ENCODE measurements at regions not wholly inside any gene's neighbourhood (a gene's known extent, or its start where the extent isn't known, plus 50 kb on each side); places are given as distances from the start of the nearest gene placed in this dataset.

DNA sequence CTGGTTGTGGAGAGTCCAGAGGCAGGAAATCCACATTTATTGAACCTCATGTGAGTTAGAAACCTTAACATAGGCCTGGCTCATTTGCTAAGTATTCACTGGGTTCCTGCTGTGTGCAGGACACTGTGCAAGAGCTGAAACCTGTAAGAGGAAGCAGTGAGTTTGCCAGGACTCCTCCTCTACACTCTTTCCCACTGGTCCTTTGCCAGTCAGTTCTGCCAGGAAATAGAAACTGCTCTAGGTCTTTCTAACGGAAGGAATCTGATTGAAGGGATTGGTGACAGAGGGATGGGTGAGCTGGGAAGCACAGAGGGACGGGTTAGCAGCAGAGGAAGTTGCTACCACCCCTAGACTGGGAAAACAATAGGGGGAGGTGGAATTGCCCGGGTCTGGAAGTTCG lies 234.2 kb upstream of the ECI2 start:
- no peaks in the 10 kb centered on the region for H3F3A ChIP-seq (ENCODE audit: insufficient read depth, low read length, poor library complexity, severe bottlenecking)
- H3K27me3 ChIP-seq (ENCODE audit: insufficient read depth, low read depth, low read length) = no peaks in the 10 kb centered on the region
- no peak overlapping the region for H2AFZ ChIP-seq (ENCODE audit: low read depth, low read length)
- no peak overlapping the region for H3K27ac ChIP-seq (ENCODE audit: low read length)
- no peak overlapping the region for H3K9ac ChIP-seq (ENCODE audit: low read length)
- no peaks in the 10 kb centered on the region for H3K9me2 ChIP-seq (ENCODE audit: insufficient read depth, low read length)
- no peaks in the 10 kb centered on the region for H4K20me1 ChIP-seq (ENCODE audit: insufficient read depth)
- no peak for TF ChIP-seq RAD21 (conservative IDR thresholded peaks at IDR 0.05)
- TF ChIP-seq SMC3 (conservative IDR thresholded peaks at IDR 0.05; ENCODE audit: poor library complexity) = no peak
- TF ChIP-seq, protein P1, sequence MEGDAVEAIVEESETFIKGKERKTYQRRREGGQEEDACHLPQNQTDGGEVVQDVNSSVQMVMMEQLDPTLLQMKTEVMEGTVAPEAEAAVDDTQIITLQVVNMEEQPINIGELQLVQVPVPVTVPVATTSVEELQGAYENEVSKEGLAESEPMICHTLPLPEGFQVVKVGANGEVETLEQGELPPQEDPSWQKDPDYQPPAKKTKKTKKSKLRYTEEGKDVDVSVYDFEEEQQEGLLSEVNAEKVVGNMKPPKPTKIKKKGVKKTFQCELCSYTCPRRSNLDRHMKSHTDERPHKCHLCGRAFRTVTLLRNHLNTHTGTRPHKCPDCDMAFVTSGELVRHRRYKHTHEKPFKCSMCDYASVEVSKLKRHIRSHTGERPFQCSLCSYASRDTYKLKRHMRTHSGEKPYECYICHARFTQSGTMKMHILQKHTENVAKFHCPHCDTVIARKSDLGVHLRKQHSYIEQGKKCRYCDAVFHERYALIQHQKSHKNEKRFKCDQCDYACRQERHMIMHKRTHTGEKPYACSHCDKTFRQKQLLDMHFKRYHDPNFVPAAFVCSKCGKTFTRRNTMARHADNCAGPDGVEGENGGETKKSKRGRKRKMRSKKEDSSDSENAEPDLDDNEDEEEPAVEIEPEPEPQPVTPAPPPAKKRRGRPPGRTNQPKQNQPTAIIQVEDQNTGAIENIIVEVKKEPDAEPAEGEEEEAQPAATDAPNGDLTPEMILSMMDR (IDR thresholded peaks at IDR 0.05; ENCODE audit: poor library complexity, severe bottlenecking) = no peak
- no peak for TF ChIP-seq POLR2AphosphoS5 (IDR thresholded peaks at IDR 0.05)
- TF ChIP-seq TAF1 (IDR thresholded peaks at IDR 0.05; ENCODE audit: low read depth) = no peak
- TF ChIP-seq, protein P2, sequence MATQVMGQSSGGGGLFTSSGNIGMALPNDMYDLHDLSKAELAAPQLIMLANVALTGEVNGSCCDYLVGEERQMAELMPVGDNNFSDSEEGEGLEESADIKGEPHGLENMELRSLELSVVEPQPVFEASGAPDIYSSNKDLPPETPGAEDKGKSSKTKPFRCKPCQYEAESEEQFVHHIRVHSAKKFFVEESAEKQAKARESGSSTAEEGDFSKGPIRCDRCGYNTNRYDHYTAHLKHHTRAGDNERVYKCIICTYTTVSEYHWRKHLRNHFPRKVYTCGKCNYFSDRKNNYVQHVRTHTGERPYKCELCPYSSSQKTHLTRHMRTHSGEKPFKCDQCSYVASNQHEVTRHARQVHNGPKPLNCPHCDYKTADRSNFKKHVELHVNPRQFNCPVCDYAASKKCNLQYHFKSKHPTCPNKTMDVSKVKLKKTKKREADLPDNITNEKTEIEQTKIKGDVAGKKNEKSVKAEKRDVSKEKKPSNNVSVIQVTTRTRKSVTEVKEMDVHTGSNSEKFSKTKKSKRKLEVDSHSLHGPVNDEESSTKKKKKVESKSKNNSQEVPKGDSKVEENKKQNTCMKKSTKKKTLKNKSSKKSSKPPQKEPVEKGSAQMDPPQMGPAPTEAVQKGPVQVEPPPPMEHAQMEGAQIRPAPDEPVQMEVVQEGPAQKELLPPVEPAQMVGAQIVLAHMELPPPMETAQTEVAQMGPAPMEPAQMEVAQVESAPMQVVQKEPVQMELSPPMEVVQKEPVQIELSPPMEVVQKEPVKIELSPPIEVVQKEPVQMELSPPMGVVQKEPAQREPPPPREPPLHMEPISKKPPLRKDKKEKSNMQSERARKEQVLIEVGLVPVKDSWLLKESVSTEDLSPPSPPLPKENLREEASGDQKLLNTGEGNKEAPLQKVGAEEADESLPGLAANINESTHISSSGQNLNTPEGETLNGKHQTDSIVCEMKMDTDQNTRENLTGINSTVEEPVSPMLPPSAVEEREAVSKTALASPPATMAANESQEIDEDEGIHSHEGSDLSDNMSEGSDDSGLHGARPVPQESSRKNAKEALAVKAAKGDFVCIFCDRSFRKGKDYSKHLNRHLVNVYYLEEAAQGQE (IDR thresholded peaks at IDR 0.05; ENCODE audit: borderline replicate concordance) = no peak
- TF ChIP-seq EP300 (conservative IDR thresholded peaks at IDR 0.05; ENCODE audit: poor library complexity, severe bottlenecking) = no peak
- TF ChIP-seq MXI1 (conservative IDR thresholded peaks at IDR 0.05; ENCODE audit: poor library complexity, severe bottlenecking) = no peak
- TF ChIP-seq EZH2 (IDR thresholded peaks at IDR 0.05; ENCODE audit: borderline replicate concordance, insufficient read depth, low read length, poor library complexity, severe bottlenecking) = no peak
- no peaks in the 10 kb centered on the region for H3K9me3 ChIP-seq (ENCODE audit: low read length)
- H3K79me2 ChIP-seq (replicated peaks; ENCODE audit: insufficient read depth, low read length) = no peaks in the 10 kb centered on the region
- H3K4me3 ChIP-seq (ENCODE audit: low read length) = no peak overlapping the region
- H3K4me2 ChIP-seq (ENCODE audit: low read length) = no peak overlapping the region
- H3K36me3 ChIP-seq (ENCODE audit: insufficient read depth, low read length) = no peaks in the 10 kb centered on the region

DNA sequence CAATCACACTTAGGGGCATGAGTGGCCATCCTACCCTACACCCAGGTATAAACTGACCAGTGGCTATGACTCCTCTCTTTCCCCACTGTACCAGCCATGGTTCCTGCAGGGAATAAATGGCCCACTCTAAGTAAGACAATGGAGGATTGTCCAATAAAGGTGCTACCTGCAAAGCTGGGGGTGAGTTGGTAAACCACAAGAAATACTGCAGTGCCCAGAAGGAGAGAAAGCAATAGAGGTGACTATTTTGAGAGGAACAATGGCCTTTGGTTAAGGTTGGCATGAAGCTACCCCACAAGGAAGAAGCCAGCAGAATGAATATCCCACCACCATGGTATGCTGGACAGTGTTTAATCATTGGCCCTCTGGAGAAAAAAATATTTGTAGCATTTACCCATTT lies 233.3 kb upstream of the ECI2 start:
- H3K27me3 ChIP-seq (ENCODE audit: insufficient read depth, low read depth, low read length) = no peaks in the 10 kb centered on the region
- no peaks in the 10 kb centered on the region for H3K9me2 ChIP-seq (ENCODE audit: insufficient read depth, low read length)
- H3K4me3 ChIP-seq (ENCODE audit: low read length) = no peak overlapping the region
- H2AFZ ChIP-seq (ENCODE audit: low read depth, low read length) = no peak overlapping the region
- H3K4me2 ChIP-seq (ENCODE audit: low read length) = no peak overlapping the region
- H3K36me3 ChIP-seq (ENCODE audit: insufficient read depth, low read length) = no peaks in the 10 kb centered on the region
- H3K27ac ChIP-seq (ENCODE audit: low read length) = no peak overlapping the region
- no peaks in the 10 kb centered on the region for H3K9me3 ChIP-seq (ENCODE audit: low read length)
- H3K79me2 ChIP-seq (replicated peaks; ENCODE audit: insufficient read depth, low read length) = no peaks in the 10 kb centered on the region
- TF ChIP-seq TAF1 (IDR thresholded peaks at IDR 0.05; ENCODE audit: low read depth) (no peak), SMC3 (conservative IDR thresholded peaks at IDR 0.05; ENCODE audit: poor library complexity) (no peak), EP300 (conservative IDR thresholded peaks at IDR 0.05; ENCODE audit: poor library complexity, severe bottlenecking) (no peak), MXI1 (conservative IDR thresholded peaks at IDR 0.05; ENCODE audit: poor library complexity, severe bottlenecking) (no peak), EZH2 (IDR thresholded peaks at IDR 0.05; ENCODE audit: borderline replicate concordance, insufficient read depth, low read length, poor library complexity, severe bottlenecking) (no peak), POLR2AphosphoS5 (IDR thresholded peaks at IDR 0.05) (no peak), RAD21 (conservative IDR thresholded peaks at IDR 0.05) (no peak)
- TF ChIP-seq, protein P1 (IDR thresholded peaks at IDR 0.05; ENCODE audit: poor library complexity, severe bottlenecking) = no peak
- TF ChIP-seq, protein P2 (IDR thresholded peaks at IDR 0.05; ENCODE audit: borderline replicate concordance) = no peak
- no peaks in the 10 kb centered on the region for H4K20me1 ChIP-seq (ENCODE audit: insufficient read depth)
- no peaks in the 10 kb centered on the region for H3F3A ChIP-seq (ENCODE audit: insufficient read depth, low read length, poor library complexity, severe bottlenecking)
- H3K9ac ChIP-seq (ENCODE audit: low read length) = no peak overlapping the region
